ENCODE measurements at regions not wholly inside any gene's neighbourhood (a gene's known extent, or its start where the extent isn't known, plus 50 kb on each side); places are given as distances from the start of the nearest gene placed in this dataset.
A peak's percentile ranks its signal among the peaks of the same experiment; 100 is the strongest.

GRCh38 chr20:22939181-22939580 lies 95.9 kb upstream of the SSTR4 start:
- CTCF ChIA-PET: no interaction called here
- POLR2A ChIA-PET: no interaction called here
- no peak overlapping the region for H3K4me2 ChIP-seq
- 38% methylated on average over 3 of the region's 3 CpGs for WGBS (ENCODE audit: missing lambda C conversion rate)
- DNase-seq (ENCODE audit: low read depth in 1 of 2, low spot score in 1 of 2): no peak
- no peak overlapping the region for H3K27ac ChIP-seq
- TF ChIP-seq MAZ (IDR thresholded peaks at IDR 0.05; ENCODE audit: borderline replicate concordance, low read depth, low read length) (no peak), HMGXB4 (CRISPR knock-in tag; IDR thresholded peaks at IDR 0.05; ENCODE audit: borderline replicate concordance) (no peak), MAX (IDR thresholded peaks at IDR 0.05) (no peak), FOSB (CRISPR knock-in tag; IDR thresholded peaks at IDR 0.05) (no peak), GATA3 (IDR thresholded peaks at IDR 0.05; ENCODE audit: borderline replicate concordance) (no peak), HOXA7 (CRISPR knock-in tag; IDR thresholded peaks at IDR 0.05) (no peak), RARB (CRISPR knock-in tag; IDR thresholded peaks at IDR 0.05) (no peak), EHMT2 (IDR thresholded peaks at IDR 0.05; ENCODE audit: low read depth) (no peak), BHLHE40 (IDR thresholded peaks at IDR 0.05; ENCODE audit: low read depth, low read length) (no peak), CBX8 (IDR thresholded peaks at IDR 0.05) (no peak), JUNB (IDR thresholded peaks at IDR 0.05) (no peak), RFX5 (IDR thresholded peaks at IDR 0.05) (no peak), EP300 (IDR thresholded peaks at IDR 0.05) (no peak), TP53 (CRISPR knock-in tag; IDR thresholded peaks at IDR 0.05) (no peak), HDAC2 (IDR thresholded peaks at IDR 0.05) (no peak), CHD2 (IDR thresholded peaks at IDR 0.05; ENCODE audit: low read length, partially characterized antibody) (no peak), ZFP36 (IDR thresholded peaks at IDR 0.05; ENCODE audit: borderline replicate concordance, partially characterized antibody) (no peak), CBX2 (IDR thresholded peaks at IDR 0.05; ENCODE audit: borderline replicate concordance, low read depth) (no peak)
- TF ChIP-seq, protein P1, sequence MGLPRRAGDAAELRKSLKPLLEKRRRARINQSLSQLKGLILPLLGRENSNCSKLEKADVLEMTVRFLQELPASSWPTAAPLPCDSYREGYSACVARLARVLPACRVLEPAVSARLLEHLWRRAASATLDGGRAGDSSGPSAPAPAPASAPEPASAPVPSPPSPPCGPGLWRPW (IDR thresholded peaks at IDR 0.05): no peak
- TF ChIP-seq, protein P2, sequence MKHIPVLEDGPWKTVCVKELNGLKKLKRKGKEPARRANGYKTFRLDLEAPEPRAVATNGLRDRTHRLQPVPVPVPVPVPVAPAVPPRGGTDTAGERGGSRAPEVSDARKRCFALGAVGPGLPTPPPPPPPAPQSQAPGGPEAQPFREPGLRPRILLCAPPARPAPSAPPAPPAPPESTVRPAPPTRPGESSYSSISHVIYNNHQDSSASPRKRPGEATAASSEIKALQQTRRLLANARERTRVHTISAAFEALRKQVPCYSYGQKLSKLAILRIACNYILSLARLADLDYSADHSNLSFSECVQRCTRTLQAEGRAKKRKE (CRISPR knock-in tag; IDR thresholded peaks at IDR 0.05; ENCODE audit: low read depth): no peak
- no peak for FAIRE-seq
- no peak for ATAC-seq
- peaks cover 9% of the 10 kb centered on the region; the same call in 2 of the 3 replicates for H3K4me1 ChIP-seq
- H3K9me3 ChIP-seq: no peaks in the 10 kb centered on the region
- H3K4me3 ChIP-seq: no peak overlapping the region

DNA sequence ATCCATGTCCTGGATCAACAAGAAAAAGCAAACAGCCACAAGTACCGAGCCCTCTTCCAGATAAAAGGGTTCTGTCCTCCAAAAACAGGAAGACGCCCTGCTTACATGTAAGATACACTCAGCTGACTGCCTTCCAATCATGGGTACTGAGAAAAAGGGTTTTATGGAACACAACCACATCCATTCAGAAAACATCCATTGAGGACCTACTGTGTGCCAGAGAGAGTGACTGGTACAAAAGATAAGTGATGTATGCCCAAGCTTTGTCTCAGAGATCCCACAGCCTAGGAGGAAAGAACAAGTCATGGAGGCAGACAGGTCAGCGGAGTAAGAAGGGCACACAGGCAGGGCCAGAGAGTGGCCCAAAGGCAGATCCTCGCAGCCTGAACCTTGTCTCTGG lies 94.8 kb upstream of the SSTR4 start:
- FAIRE-seq (no peak), ATAC-seq (no peak), DNase-seq (ENCODE audit: low read depth in 1 of 2, low spot score in 1 of 2) (no peak)
- Histone ChIP-seq H3K4me2 (no peak overlapping the region), H3K9me3 (no peaks in the 10 kb centered on the region), H3K4me1 (peaks cover 9% of the 10 kb centered on the region; the same call in 2 of the 3 replicates), H3K27ac (peak overlapping the region in 1 of 2 experiments; percentile 8; a peak in 1 of 6 replicates), H3K4me3 (no peak overlapping the region)
- ChIA-PET POLR2A (no interaction called here), CTCF (interaction anchor here (0.8 to 2.3 kb wide), 3 partner anchors 10 to 22 kb away, joined by 3 to 6 read pairs (median 6); no protein-coding TSS in a partner anchor)
- 86% methylated on average over 4 of the region's 4 CpGs for WGBS (ENCODE audit: missing lambda C conversion rate)
- TF ChIP-seq ZNF302 (CRISPR knock-in tag; IDR thresholded peaks at IDR 0.05) (no peak), FOXS1 (CRISPR knock-in tag; IDR thresholded peaks at IDR 0.05) (no peak), TFCP2L1 (CRISPR knock-in tag; IDR thresholded peaks at IDR 0.05) (no peak), SMC3 (IDR thresholded peaks at IDR 0.05) (no peak), CEBPB (IDR thresholded peaks at IDR 0.05) (no peak), RAD21 (conservative IDR thresholded peaks at IDR 0.05 in 1 of 2, IDR thresholded peaks at IDR 0.05 in 1 of 2) (no peak), PHF8 (IDR thresholded peaks at IDR 0.05; ENCODE audit: borderline replicate concordance, low read depth) (no peak), CTCF (IDR thresholded peaks at IDR 0.05) (no peak), ZC3H11A (IDR thresholded peaks at IDR 0.05) (no peak), EHMT2 (IDR thresholded peaks at IDR 0.05; ENCODE audit: low read depth) (no peak), POLR2AphosphoS2 (conservative IDR thresholded peaks at IDR 0.05; ENCODE audit: low read length) (no peak), RARB (CRISPR knock-in tag; IDR thresholded peaks at IDR 0.05) (no peak), RFX5 (IDR thresholded peaks at IDR 0.05) (no peak), MAX (IDR thresholded peaks at IDR 0.05) (no peak), NR3C1 (IDR thresholded peaks at IDR 0.05) (no peak)
- TF ChIP-seq, protein P3, sequence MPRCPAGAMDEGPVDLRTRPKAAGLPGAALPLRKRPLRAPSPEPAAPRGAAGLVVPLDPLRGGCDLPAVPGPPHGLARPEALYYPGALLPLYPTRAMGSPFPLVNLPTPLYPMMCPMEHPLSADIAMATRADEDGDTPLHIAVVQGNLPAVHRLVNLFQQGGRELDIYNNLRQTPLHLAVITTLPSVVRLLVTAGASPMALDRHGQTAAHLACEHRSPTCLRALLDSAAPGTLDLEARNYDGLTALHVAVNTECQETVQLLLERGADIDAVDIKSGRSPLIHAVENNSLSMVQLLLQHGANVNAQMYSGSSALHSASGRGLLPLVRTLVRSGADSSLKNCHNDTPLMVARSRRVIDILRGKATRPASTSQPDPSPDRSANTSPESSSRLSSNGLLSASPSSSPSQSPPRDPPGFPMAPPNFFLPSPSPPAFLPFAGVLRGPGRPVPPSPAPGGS (IDR thresholded peaks at IDR 0.05): no peak
- TF ChIP-seq, protein P1 (IDR thresholded peaks at IDR 0.05): no peak
